Right lobe of liver (tissue), 4 donors: ENCODE measurements at regions not wholly inside any gene's neighbourhood (a gene's known extent, or its start where the extent isn't known, plus 50 kb on each side); places are given as distances from the start of the nearest gene placed in this dataset.

Experiments
- CTCF ChIP-seq, 4 donors: fragments of 200-600 bp in 3 of 4; fragments of 450-650 bp in 1 of 4; IDR thresholded peaks; one replicate each; pipeline versions ENCODE4 v1.5.1 to v1.8.0; 2016 to 2022; ENCODE audit warnings: antibody characterized with exemption in 4 of 4, mild to moderate bottlenecking in 2 of 4
- POLR2A ChIP-seq: fragments of 450-650 bp; IDR thresholded peaks from one replicate; pipeline ENCODE4 v1.6.1; 2017; ENCODE audit warnings: antibody characterized with exemption, mild to moderate bottlenecking
- donor health status: DM: no; HTN: no; CAD: no.
- donor health status: DM: no; HTN: no; CAD: no.
- donor health status: DM: no; HTN: yes; CAD: no.

DNA sequence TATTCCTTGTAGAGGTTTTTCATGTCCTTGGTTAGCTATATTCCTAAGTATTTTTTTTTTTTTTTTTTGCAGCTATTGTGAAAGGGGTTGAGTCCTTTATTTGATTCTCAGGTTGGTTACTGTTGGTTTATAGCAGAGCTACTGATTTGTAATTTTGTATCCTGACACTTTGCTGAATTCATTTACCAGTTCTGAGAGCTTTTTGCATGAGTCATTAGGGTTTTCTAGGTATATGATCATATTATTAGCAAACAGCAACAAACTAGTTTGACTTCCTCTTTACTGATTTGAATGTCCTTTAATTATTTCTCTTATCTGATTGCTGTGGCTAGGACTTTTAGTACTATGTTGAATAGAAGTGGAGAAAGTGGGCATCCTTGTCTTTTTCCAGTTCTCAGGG is 737.4 kb downstream of the ZNF385D start:
- TF ChIP-seq CTCF (IDR thresholded peaks at IDR 0.05) = no peak
- no peak for TF ChIP-seq POLR2A
